Activated CD8-positive, alpha-beta memory T cell treated with anti-CD3 and anti-CD28 coated beads, Interleukin-2, amount 50 U/mL, for 48 hours (primary cell): ENCODE measurements at regions not wholly inside any gene's neighbourhood (a gene's known extent, or its start where the extent isn't known, plus 50 kb on each side); places are given as distances from the start of the nearest gene placed in this dataset.

Experiments
- DNase-seq: peaks from one replicate; pipeline ENCODE4 v3.0.0-alpha.2; 2020

- no peak for DNase-seq
Measured at GRCh38 chr17:68737761-68738443, 136.7 kb upstream of the FAM20A start.

GRCh38 chr17:68734931-68735330 is 133.8 kb upstream of the FAM20A start:
- no peak for DNase-seq

- no peak for DNase-seq
Measured at GRCh38 chr17:68734187-68734900, 133.2 kb upstream of the FAM20A start.

- DNase-seq, result no peak
Measured at GRCh38 chr17:68733241-68734176, 132.3 kb upstream of the FAM20A start.

- DNase-seq, result no peak
Measured at GRCh38 chr17:68732301-68732749, 131.2 kb upstream of the FAM20A start.

- DNase-seq, result no peak
Measured at GRCh38 chr17:68731465-68731864, 130.3 kb upstream of the FAM20A start.

- no peak for DNase-seq
Measured at GRCh38 chr17:68719431-68719830, 118.3 kb upstream of the FAM20A start.

GRCh38 chr17:68718926-68719325 is 117.8 kb upstream of the FAM20A start:
- no peak for DNase-seq

GRCh38 chr17:68718465-68718864 is 117.3 kb upstream of the FAM20A start:
- no peak for DNase-seq

GRCh38 chr17:68714676-68715075 is 113.5 kb upstream of the FAM20A start:
- no peak for DNase-seq

- no peak for DNase-seq
Measured at GRCh38 chr17:68711858-68712257, 110.7 kb upstream of the FAM20A start.

- no peak for DNase-seq
Measured at GRCh38 chr17:68710976-68711375, 109.8 kb upstream of the FAM20A start.

- no peak for DNase-seq
Measured at GRCh38 chr17:68710035-68710780, 109.0 kb upstream of the FAM20A start.

- DNase-seq, result no peak
Measured at GRCh38 chr17:68709461-68709860, 108.3 kb upstream of the FAM20A start.

- DNase-seq, result no peak
Measured at GRCh38 chr17:68707031-68707430, 105.9 kb upstream of the FAM20A start.

GRCh38 chr17:68706356-68706920 is 105.3 kb upstream of the FAM20A start:
- no peak for DNase-seq

- no peak for DNase-seq
Measured at GRCh38 chr17:68705714-68706076, 104.5 kb upstream of the FAM20A start.

GRCh38 chr17:68704871-68705713 is 103.9 kb upstream of the FAM20A start:
- no peak for DNase-seq

GRCh38 chr17:68701046-68701445 is 99.9 kb upstream of the FAM20A start:
- DNase-seq, result no peak

- no peak for DNase-seq
Measured at GRCh38 chr17:68700421-68700820, 99.3 kb upstream of the FAM20A start.

GRCh38 chr17:68699936-68700335 is 98.8 kb upstream of the FAM20A start:
- DNase-seq, result no peak
